ENCODE measurements at regions not wholly inside any gene's neighbourhood (a gene's known extent, or its start where the extent isn't known, plus 50 kb on each side); places are given as distances from the start of the nearest gene placed in this dataset.

DNA sequence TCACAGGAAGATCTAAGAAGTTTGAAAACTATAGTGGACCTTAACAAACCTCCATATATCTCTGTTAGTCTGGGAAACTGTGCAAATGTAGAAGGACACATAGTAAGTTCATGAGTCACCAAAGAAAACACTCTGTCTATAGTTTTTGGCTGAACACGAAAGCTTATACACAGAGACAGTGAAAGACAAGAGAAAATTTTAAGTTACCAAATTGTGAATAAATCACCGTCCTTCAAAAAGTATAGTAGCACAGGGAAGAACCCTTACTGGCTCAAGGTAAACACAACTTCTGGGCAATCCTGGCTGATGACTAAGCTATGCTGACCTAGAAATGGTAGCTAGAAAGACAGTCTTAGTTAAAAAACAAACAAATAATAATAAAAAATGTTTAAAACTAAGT lies 1057.9 kb downstream of the AMY1C start:
- Histone ChIP-seq H3K9me3 (ENCODE audit: low read length) (no peaks in the 10 kb centered on the region), H3K27ac (ENCODE audit: low read depth, low read length, poor library complexity, severe bottlenecking) (no peak overlapping the region), H2AFZ (ENCODE audit: low read length) (no peak overlapping the region), H3K4me1 (ENCODE audit: insufficient read depth, low read length, poor library complexity, severe bottlenecking) (no peaks in the 10 kb centered on the region), H4K20me1 (ENCODE audit: insufficient read depth, low read length) (no peaks in the 10 kb centered on the region), H3K4me3 (ENCODE audit: low read depth, low read length, poor library complexity, severe bottlenecking) (no peak overlapping the region), H3K9me2 (ENCODE audit: insufficient read depth, low read length) (no peaks in the 10 kb centered on the region), H3K4me2 (ENCODE audit: low read length) (no peak overlapping the region), H3K36me3 (ENCODE audit: insufficient read depth, low read length) (no peaks in the 10 kb centered on the region), H3K79me2 (ENCODE audit: insufficient read depth, low read depth, low read length) (no peaks in the 10 kb centered on the region)
- ChIA-PET CTCF (ENCODE audit: unreplicated experiment) (no interaction called here), POLR2A (interaction anchor here (0.7 kb wide), 1 partner anchor 29 kb away, joined by 3 read pairs; no protein-coding TSS in a partner anchor)
- DNase-seq (ENCODE audit: low spot score) = no peak
- TF ChIP-seq, protein P1, sequence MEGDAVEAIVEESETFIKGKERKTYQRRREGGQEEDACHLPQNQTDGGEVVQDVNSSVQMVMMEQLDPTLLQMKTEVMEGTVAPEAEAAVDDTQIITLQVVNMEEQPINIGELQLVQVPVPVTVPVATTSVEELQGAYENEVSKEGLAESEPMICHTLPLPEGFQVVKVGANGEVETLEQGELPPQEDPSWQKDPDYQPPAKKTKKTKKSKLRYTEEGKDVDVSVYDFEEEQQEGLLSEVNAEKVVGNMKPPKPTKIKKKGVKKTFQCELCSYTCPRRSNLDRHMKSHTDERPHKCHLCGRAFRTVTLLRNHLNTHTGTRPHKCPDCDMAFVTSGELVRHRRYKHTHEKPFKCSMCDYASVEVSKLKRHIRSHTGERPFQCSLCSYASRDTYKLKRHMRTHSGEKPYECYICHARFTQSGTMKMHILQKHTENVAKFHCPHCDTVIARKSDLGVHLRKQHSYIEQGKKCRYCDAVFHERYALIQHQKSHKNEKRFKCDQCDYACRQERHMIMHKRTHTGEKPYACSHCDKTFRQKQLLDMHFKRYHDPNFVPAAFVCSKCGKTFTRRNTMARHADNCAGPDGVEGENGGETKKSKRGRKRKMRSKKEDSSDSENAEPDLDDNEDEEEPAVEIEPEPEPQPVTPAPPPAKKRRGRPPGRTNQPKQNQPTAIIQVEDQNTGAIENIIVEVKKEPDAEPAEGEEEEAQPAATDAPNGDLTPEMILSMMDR (conservative IDR thresholded peaks at IDR 0.05; ENCODE audit: low read length) = no peak
- TF ChIP-seq EZH2phosphoT487 (IDR thresholded peaks at IDR 0.05; ENCODE audit: borderline replicate concordance, low read depth, low read length) = no peak
- intact Hi-C loops (cut with micrococcal nuclease; ENCODE audit: unreplicated experiment) = no loop called here
- no TSS peak for BruUV-seq (replicated peaks)

DNA sequence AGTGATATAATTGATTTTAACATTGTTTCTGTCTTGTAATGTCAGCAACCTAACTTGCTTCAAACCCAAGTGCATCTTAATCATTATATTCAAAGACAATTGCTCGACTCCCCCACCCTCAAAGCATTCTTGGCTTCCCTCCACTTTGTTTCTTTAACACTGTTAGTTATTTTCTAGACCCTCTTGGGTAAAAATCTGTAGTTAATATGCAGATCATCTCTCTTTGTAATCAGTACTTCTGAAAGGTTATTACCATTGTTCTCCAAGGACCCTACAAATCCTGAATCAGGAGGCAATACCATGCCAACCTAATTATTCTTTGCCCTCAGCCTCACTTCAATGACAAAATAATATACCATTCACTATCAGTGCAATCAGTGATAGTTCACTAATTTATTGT lies 1075.7 kb downstream of the AMY1C start:
- H3K9me3 ChIP-seq (ENCODE audit: low read length) = no peaks in the 10 kb centered on the region
- no peak overlapping the region for H3K4me2 ChIP-seq (ENCODE audit: low read length)
- no peaks in the 10 kb centered on the region for H4K20me1 ChIP-seq (ENCODE audit: insufficient read depth, low read length)
- H3K27ac ChIP-seq (ENCODE audit: low read depth, low read length, poor library complexity, severe bottlenecking) = no peak overlapping the region
- ChIA-PET POLR2A (no interaction called here), CTCF (ENCODE audit: unreplicated experiment) (no interaction called here)
- intact Hi-C loops (cut with micrococcal nuclease; ENCODE audit: unreplicated experiment) = no loop called here
- DNase-seq (ENCODE audit: low spot score) = no peak
- no peak overlapping the region for H3K4me3 ChIP-seq (ENCODE audit: low read depth, low read length, poor library complexity, severe bottlenecking)
- no peaks in the 10 kb centered on the region for H3K4me1 ChIP-seq (ENCODE audit: insufficient read depth, low read length, poor library complexity, severe bottlenecking)
- no TSS peak for BruUV-seq (replicated peaks)
- no peaks in the 10 kb centered on the region for H3K79me2 ChIP-seq (ENCODE audit: insufficient read depth, low read depth, low read length)
- no peak overlapping the region for H2AFZ ChIP-seq (ENCODE audit: low read length)
- H3K9me2 ChIP-seq (ENCODE audit: insufficient read depth, low read length) = no peaks in the 10 kb centered on the region
- H3K36me3 ChIP-seq (ENCODE audit: insufficient read depth, low read length) = no peaks in the 10 kb centered on the region
- TF ChIP-seq, protein P1 (conservative IDR thresholded peaks at IDR 0.05; ENCODE audit: low read length) = no peak
- no peak for TF ChIP-seq EZH2phosphoT487 (IDR thresholded peaks at IDR 0.05; ENCODE audit: borderline replicate concordance, low read depth, low read length)

DNA sequence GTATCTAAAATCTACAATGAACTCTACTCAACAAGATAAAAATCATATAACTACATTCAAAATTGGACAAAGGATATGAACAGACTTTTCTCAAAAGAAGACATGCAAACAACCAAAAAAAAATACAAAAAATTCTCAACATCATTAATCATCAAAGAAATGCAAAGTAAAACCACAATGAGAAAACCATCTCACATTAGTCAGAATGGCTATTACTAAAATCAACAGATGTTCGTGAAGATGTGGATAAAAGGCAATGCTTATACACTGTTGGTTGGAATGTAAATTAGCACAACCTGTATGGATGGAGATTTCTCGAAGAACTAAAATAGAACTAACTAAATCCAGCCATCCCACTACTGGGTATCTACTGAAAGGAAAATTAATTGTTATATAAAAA lies 1080.8 kb downstream of the AMY1C start:
- POLR2A ChIA-PET = no interaction called here
- H3K36me3 ChIP-seq (ENCODE audit: insufficient read depth, low read length) = no peaks in the 10 kb centered on the region
- no TSS peak for BruUV-seq (replicated peaks)
- no peak overlapping the region for H3K4me2 ChIP-seq (ENCODE audit: low read length)
- no peaks in the 10 kb centered on the region for H4K20me1 ChIP-seq (ENCODE audit: insufficient read depth, low read length)
- H3K27ac ChIP-seq (ENCODE audit: low read depth, low read length, poor library complexity, severe bottlenecking) = no peak overlapping the region
- H3K9me3 ChIP-seq (ENCODE audit: low read length) = no peaks in the 10 kb centered on the region
- DNase-seq (ENCODE audit: low spot score) = no peak
- TF ChIP-seq EZH2phosphoT487 (IDR thresholded peaks at IDR 0.05; ENCODE audit: borderline replicate concordance, low read depth, low read length) = no peak
- TF ChIP-seq, protein P1 (conservative IDR thresholded peaks at IDR 0.05; ENCODE audit: low read length) = no peak
- no peaks in the 10 kb centered on the region for H3K4me1 ChIP-seq (ENCODE audit: insufficient read depth, low read length, poor library complexity, severe bottlenecking)
- CTCF ChIA-PET (ENCODE audit: unreplicated experiment) = no interaction called here
- H2AFZ ChIP-seq (ENCODE audit: low read length) = no peak overlapping the region
- intact Hi-C loops (cut with micrococcal nuclease; ENCODE audit: unreplicated experiment) = no loop called here
- H3K9me2 ChIP-seq (ENCODE audit: insufficient read depth, low read length) = no peaks in the 10 kb centered on the region
- H3K79me2 ChIP-seq (ENCODE audit: insufficient read depth, low read depth, low read length) = no peaks in the 10 kb centered on the region
- H3K4me3 ChIP-seq (ENCODE audit: low read depth, low read length, poor library complexity, severe bottlenecking) = no peak overlapping the region

Measured in OCI-LY7 (cell line).